Esophagus squamous epithelium (tissue), 4 donors: ENCODE measurements at regions not wholly inside any gene's neighbourhood (a gene's known extent, or its start where the extent isn't known, plus 50 kb on each side); places are given as distances from the start of the nearest gene placed in this dataset.

ENCODE experiments used
- POLR2A ChIP-seq, 4 donors: fragments of 450-650 bp; IDR thresholded peaks; one replicate each; pipeline ENCODE4 v1.6.1; 2017; ENCODE audit warnings: antibody characterized with exemption in 4 of 4, mild to moderate bottlenecking in 4 of 4, moderate library complexity in 3 of 4
- TF ChIP-seq, protein P1 (sequence below), 6 experiments: fragments of 450-650 bp in 4 of 6; fragments of 200-600 bp in 2 of 6; sonication (generic) in 2 of 6; IDR thresholded peaks; one replicate each; pipeline ENCODE4 v1.5.1; 2016 to 2019; ENCODE audit warnings: antibody characterized with exemption in 6 of 6, mild to moderate bottlenecking in 4 of 6, moderate library complexity in 4 of 6

DNA sequence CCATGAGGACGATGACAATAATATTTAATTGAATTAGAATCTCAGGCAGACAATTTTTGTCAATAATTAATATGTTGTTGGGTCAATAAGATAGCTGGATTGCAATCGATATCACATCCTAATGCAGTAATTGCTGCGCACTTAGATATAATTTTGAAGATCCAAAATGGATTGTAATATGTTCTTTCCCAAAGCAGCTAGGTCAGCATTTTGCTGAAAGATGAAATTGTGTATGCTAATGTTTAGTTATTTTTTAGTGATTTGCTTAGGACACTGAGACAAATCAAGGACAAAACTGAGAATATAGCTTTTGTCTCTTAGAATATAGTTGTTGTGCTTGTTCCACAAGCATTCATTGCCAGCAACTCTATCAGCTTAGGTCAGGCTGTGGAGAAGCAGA is 389.9 kb downstream of the MTRR start:
- TF ChIP-seq, protein P1, sequence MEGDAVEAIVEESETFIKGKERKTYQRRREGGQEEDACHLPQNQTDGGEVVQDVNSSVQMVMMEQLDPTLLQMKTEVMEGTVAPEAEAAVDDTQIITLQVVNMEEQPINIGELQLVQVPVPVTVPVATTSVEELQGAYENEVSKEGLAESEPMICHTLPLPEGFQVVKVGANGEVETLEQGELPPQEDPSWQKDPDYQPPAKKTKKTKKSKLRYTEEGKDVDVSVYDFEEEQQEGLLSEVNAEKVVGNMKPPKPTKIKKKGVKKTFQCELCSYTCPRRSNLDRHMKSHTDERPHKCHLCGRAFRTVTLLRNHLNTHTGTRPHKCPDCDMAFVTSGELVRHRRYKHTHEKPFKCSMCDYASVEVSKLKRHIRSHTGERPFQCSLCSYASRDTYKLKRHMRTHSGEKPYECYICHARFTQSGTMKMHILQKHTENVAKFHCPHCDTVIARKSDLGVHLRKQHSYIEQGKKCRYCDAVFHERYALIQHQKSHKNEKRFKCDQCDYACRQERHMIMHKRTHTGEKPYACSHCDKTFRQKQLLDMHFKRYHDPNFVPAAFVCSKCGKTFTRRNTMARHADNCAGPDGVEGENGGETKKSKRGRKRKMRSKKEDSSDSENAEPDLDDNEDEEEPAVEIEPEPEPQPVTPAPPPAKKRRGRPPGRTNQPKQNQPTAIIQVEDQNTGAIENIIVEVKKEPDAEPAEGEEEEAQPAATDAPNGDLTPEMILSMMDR (IDR thresholded peaks at IDR 0.05) = no peak
- TF ChIP-seq POLR2A (IDR thresholded peaks at IDR 0.05) = no peak
